ENCODE measurements at regions not wholly inside any gene's neighbourhood (a gene's known extent, or its start where the extent isn't known, plus 50 kb on each side); places are given as distances from the start of the nearest gene placed in this dataset.

DNA sequence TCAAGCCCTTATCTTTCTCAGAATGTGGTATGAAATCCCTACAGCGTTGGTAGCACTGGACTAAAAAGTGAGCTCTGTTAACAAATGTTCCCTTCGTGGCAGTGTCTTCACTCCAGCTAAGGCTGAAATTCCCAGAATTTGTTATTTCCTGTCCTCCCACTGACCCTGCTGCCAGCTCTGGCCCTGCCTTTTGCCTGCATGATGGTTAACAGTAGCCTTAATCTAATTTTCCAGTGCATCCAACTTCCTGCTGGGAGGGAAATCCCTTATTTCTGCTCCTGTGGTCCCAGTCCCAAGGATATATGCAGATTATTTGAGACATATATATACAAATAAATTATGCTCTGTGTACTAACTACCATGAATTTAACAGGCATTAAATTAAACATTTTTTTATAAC lies 157.2 kb upstream of the CARMIL1 start:
- TF ChIP-seq GATA3 (IDR thresholded peaks at IDR 0.05; ENCODE audit: low read depth, low read length) (no peak), GATA2 (IDR thresholded peaks at IDR 0.05; ENCODE audit: low read depth, low read length) (peak; percentile 41; the same call in 1 of the 2 replicates)

DNA sequence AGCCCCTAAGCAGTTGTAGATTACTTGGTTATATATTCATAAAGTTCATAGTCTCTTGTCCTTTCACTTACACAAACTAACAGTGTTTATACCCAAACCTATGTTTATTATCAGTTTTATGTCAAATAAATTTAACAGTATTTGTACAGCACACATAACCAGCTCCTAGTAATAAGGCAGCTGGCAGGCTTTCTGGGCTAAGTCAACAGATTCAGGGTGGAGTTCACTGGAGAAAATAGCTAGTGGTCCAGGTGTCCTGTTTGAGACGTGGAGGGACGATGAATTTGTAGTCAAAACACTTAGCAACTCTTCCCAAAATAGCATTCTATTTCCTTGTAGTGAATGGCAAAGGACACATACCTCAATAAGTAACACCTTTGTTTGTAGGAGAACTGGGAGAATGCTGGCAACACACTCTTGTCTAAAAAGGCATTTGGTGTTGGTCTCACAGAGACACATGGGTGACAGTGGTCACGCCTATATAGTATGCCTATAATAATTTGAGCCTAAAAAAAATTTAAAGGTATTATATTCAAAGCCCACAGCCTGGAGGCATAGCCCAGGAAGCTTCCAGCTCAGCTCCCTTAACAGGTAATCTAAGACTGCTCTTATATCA lies 156.4 kb upstream of the CARMIL1 start:
- no peak for TF ChIP-seq GATA2 (IDR thresholded peaks at IDR 0.05; ENCODE audit: low read depth, low read length)
- no peak for TF ChIP-seq GATA3 (IDR thresholded peaks at IDR 0.05; ENCODE audit: low read depth, low read length)

DNA sequence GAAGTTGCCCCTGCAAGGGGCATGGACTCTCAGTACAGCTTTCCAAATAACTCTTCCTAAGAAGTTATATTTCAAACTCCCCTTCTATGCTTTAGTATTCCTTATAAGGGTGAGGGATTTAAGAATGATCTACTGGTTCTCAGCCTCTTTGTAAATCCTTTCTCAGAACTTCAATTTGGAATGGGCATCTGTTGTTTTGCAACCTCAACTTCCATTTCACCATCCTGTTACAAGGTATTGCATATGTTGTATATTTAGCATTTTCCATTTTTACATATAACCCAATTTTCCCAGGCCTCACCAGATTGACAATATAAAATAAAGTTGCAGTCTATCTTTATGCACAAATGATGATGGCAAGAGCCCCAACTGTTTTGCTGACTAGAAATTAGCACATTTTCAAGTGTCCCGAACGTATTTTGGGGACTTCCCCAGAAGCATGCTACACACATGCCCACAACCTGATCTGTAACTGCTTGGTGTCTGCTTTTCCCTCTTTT lies 154.9 kb upstream of the CARMIL1 start:
- no peak for TF ChIP-seq GATA2 (IDR thresholded peaks at IDR 0.05; ENCODE audit: low read depth, low read length)
- TF ChIP-seq GATA3 (IDR thresholded peaks at IDR 0.05; ENCODE audit: low read depth, low read length), result no peak

DNA sequence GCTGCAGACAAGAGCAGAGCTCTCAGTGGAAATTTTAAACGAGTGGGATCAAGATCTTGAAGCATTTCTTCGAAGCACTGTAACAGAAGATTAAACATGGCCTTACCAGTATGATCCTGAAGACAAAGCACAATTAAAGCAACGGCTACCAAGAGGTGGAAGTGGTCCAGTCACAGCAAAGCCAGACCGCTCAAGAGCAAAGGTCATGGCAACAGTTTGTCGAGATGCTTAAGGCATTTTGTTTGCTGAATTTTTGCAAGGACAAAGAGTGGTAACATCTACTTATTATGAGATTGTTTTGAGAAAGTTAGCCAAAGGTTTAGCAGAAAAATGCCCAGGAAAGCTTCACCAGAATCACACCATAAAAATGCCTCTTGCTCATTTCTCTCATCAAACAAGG lies 153.4 kb upstream of the CARMIL1 start:
- TF ChIP-seq GATA2 (IDR thresholded peaks at IDR 0.05; ENCODE audit: low read depth, low read length) (no peak), GATA3 (IDR thresholded peaks at IDR 0.05; ENCODE audit: low read depth, low read length) (no peak)

DNA sequence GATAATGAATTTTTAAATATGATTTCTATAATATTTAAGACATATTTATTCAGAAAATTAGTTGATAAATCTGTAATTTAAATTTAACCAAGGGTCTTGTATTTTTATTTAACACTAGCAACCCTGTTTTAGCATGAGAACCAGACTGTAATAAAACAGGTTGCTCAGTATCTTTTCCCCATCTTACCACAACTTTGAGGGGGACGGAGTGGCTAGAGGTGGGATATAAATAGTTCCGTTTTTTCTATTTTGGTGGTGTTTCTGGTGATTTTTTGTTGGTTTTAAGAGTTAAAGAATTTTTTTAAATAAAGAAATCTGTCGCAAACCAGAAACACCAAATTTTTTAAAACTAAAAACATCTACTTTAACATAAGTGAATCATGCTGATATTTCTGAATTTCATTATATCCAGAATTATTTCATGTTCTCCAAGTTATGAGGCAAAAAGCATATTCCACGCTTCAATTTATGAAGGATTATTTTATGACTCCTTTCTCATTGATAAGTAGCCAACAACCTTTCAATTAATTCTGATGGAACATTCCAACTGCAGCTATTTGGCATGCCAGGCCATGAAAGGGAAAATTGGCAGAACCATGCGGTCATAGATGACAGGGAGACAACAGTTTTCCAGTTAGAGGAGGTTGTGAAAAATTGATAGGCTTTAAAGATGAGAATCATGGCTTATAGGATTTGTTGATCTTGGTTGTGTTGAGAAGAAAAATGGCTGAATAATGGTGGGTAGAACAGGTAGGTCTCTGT lies 151.9 kb upstream of the CARMIL1 start:
- TF ChIP-seq GATA2 (IDR thresholded peaks at IDR 0.05; ENCODE audit: low read depth, low read length), result no peak
- no peak for TF ChIP-seq GATA3 (IDR thresholded peaks at IDR 0.05; ENCODE audit: low read depth, low read length)

DNA sequence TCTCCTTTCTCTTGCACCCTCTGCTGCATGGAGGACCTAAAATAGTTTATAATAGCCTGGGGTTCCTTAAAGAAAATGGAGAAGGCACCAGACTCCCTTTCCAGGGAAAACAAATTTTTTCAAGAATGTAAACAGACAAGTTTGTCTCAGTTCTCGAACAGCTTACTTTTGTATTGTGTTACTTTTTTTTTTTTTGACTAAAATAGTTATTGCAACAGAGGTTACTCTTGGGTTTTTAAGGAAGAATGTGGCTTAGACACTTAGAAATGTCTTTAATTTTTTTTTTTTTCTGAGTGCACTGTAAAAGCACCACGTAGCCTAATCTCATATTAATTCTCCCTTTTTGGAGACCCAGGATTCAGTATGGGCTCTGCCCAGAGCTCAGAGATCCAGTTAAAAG lies 148.7 kb upstream of the CARMIL1 start:
- no peak for TF ChIP-seq GATA2 (IDR thresholded peaks at IDR 0.05; ENCODE audit: low read depth, low read length)
- TF ChIP-seq GATA3 (IDR thresholded peaks at IDR 0.05; ENCODE audit: low read depth, low read length), result no peak

DNA sequence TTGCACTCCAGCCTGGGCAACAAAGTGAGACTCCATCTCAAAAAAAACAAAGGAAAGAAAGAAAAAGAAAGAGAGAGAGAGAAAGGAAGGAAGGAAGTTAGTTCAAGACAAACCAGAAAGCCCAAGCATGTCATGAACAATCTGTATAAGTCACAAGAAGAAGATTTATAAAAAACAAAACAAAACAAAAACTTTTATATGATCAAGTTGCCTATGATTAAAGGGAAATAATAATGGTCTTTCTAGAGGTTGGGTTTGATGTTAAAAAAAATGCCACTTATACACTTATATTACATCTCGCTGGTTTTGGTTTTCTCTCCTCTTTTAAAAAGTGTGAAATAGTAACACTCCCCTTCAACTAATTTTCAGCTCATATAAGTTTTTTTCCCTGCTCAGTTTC lies 146.2 kb upstream of the CARMIL1 start:
- no peak for TF ChIP-seq GATA2 (IDR thresholded peaks at IDR 0.05; ENCODE audit: low read depth, low read length)

DNA sequence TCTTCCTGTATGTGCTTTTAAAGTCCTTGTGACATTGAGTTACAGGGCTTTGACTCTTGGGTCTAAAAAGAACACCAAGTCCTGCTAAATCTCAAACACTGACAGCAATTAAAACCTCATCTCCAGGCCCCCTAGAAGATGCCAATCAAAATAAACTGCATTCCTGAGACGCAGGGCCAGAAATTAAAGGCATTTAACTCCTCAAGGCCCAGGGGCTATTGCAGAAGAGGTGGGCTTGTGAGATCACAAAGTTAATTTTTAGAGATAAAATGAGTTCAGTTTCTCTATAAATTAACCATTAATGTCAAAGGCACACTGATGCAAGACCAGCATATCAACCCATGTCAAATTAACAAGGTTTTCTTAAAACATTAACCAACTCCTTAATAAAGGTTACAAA lies 145.6 kb upstream of the CARMIL1 start:
- TF ChIP-seq GATA2 (IDR thresholded peaks at IDR 0.05; ENCODE audit: low read depth, low read length) (no peak), GATA3 (IDR thresholded peaks at IDR 0.05; ENCODE audit: low read depth, low read length) (no peak)

DNA sequence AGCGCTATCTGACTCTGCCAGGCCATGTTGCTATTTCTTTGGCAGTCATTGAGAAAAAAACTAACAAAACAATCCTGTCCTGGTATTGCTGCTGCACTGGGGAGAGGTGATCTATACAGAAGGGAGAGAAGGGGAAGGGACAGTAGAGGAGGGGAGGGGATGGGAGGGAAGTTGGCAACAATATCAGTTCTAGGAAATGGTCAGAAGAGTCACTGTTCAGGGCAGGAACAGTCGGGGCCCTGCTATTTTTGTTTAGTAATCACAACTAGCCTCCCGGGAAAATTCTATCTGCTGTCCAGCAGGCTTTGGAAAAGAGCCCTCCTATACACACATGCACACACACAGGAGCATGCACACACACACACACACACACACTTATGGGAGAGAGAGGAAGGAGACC lies 142.3 kb upstream of the CARMIL1 start:
- TF ChIP-seq GATA3 (IDR thresholded peaks at IDR 0.05; ENCODE audit: low read depth, low read length), result no peak
- TF ChIP-seq GATA2 (IDR thresholded peaks at IDR 0.05; ENCODE audit: low read depth, low read length), result no peak

DNA sequence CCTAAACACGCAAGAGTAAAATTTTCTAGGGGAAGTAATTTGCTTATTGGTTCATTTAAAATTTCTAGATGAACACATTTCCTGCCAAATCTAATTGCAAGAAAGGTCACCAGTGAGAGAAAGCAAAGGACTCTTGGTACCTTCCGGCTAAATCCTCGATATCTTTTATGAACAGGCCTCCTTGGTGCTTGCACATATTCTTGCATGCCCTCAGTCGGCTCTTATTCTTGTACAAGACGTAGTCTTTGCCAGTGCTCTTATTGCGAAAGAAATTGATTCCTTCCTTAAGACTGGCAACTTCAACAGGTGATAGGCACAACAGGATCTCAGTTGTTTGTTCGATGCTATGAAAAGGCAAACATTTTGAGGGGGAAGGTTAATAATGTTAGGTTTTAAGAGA lies 141.7 kb upstream of the CARMIL1 start:
- TF ChIP-seq GATA2 (IDR thresholded peaks at IDR 0.05; ENCODE audit: low read depth, low read length) (no peak), GATA3 (IDR thresholded peaks at IDR 0.05; ENCODE audit: low read depth, low read length) (no peak)

DNA sequence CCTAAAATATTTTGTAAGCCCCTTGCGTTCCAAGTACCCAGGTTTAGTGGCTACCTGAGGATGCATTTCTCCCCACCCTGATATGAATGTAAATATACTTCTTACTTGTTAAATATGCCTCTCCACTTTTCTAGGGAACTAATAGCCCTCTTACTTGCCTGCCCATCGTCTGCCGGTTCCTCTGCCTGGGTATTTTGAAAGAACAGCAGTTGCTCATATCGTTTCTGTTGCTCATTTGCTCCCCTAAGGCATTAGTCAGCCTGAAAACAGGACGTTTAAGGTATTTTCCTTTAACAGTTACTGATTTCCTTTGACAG lies 141.3 kb upstream of the CARMIL1 start:
- TF ChIP-seq GATA2 (IDR thresholded peaks at IDR 0.05; ENCODE audit: low read depth, low read length) (no peak), GATA3 (IDR thresholded peaks at IDR 0.05; ENCODE audit: low read depth, low read length) (no peak)

DNA sequence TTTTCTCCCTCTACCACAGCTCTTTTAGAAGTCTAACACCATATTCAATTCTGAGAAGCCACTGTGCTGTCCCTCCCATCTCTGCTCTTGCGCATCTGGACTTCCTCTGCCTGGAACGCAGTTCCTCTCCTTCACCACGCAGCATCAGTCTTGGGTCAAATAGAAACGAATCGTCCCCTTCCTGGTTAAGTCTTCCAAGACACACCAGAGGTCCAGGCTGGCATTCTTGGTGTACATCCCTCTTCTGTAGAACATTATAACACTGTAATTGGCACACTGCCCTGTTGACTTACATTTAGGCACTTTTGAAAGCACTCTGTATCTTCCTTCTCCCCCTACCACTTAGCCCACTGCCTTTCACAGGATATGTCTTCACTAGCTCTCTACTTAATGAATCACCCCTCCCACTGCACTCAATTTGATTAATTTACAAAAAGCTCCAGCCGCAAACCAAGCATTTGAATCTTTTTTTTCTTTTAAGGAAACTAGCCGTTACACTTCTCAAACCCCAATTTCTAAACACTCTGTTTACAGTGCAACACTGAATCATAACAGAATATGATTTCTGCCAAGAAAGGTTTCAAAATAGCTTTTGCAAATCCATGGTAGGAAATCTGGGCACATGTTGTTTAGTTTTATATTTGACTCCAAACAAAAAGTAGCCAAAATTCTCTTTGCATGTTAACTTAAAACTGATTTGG lies 140.8 kb upstream of the CARMIL1 start:
- TF ChIP-seq GATA2 (IDR thresholded peaks at IDR 0.05; ENCODE audit: low read depth, low read length) (no peak), GATA3 (IDR thresholded peaks at IDR 0.05; ENCODE audit: low read depth, low read length) (no peak)

DNA sequence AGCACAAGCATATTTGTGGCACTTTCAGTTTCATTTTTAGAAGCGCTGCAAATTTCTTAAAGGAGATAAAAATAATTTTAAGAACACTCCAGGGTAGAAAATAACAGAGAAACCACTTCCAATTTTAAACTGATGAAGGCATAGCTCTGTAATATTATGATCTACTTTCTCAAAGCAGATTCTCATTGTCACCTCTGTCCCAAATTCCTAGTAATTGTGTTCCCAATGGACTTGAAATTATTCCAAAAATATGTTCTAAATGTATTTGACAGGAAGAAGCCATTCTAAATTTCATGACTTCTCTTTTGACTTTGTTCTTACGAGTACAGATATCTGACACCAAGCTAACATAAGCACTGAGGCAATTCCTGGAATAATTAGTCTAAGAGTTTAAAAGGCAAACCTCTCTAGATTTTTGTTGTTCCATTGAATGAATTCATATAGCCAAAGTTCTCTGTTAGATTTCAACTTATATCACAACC lies 140.2 kb upstream of the CARMIL1 start:
- TF ChIP-seq GATA3 (IDR thresholded peaks at IDR 0.05; ENCODE audit: low read depth, low read length) (no peak), GATA2 (IDR thresholded peaks at IDR 0.05; ENCODE audit: low read depth, low read length) (no peak)

DNA sequence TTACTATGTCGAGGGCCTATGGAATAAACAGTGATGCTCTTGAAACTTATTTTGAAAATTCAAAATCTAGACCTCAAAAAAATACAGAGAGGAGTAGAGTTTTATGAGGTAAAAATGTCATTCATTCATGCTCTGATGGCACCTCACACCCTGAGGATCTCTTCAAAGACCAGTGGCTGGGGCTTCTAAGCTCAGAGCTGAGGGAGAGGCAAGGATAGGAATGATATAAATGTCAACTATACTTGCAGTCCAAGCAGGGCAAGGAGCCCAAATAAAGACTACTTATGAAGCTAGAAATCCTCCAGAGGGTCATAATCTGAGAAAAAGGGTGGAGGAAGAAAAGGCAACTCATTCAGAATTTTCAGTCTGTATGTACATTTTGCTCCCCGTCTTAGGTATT lies 136.7 kb upstream of the CARMIL1 start:
- TF ChIP-seq GATA3 (IDR thresholded peaks at IDR 0.05; ENCODE audit: low read depth, low read length) (no peak), GATA2 (IDR thresholded peaks at IDR 0.05; ENCODE audit: low read depth, low read length) (no peak)

DNA sequence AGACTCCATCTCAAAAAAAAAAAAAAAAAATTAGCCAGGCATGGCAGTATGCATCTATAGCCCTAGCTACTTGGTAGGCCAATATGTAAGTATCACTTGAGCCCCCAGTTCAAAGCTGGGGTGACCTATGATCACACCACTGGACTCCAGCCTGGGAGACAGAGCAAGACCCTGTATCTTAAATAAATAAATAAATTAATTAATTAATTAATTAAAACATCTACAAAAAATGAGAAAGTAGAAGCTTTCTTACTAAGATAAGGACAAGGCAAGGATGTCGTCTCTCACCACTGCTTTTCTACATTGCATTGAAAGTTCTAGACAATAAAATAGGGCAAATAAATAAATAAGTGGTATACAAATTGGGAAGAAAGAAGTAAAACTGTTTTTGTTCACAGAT lies 134.3 kb upstream of the CARMIL1 start:
- TF ChIP-seq GATA2 (IDR thresholded peaks at IDR 0.05; ENCODE audit: low read depth, low read length) (no peak), GATA3 (IDR thresholded peaks at IDR 0.05; ENCODE audit: low read depth, low read length) (no peak)
